IMR-90 (cell line): ENCODE measurements at regions not wholly inside any gene's neighbourhood (a gene's known extent, or its start where the extent isn't known, plus 50 kb on each side); places are given as distances from the start of the nearest gene placed in this dataset.

Experiments used
- ATAC-seq: fragments of 200-7000 bp; cut with Tn5 transposase; 2 replicates; pipeline ENCODE4 v1.9.1; 2020; ENCODE audit warnings: low read depth, mild to moderate bottlenecking, moderate library complexity
- BruUV-seq: library from RNA; stranded (reverse); fragments of 400-500 nt; replicated peaks from 2 replicates; lab custom pipeline; 2021; lab: Mats Ljungman, UMichigan
- CTCF ChIA-PET: fragments of 300-600 bp; formaldehyde crosslinking; extraction: SDS; loops from one replicate; lab custom pipeline; 2021; ENCODE audit warnings: antibody characterized with exemption; lab: Yijun Ruan, JAX
- POLR2A ChIA-PET: fragments of 300-600 bp; sonication (Branson Sonifier 250); formaldehyde crosslinking; loops from one replicate; lab custom pipeline; 2022; ENCODE audit warnings: antibody characterized with exemption; ENCODE audit not compliant: unreplicated experiment; lab: Charles Lee
- DNase-seq: peaks from one replicate; pipeline ENCODE4 v3.0.0; 2013
- H2AFZ ChIP-seq: replicated peaks from 2 replicates; pipeline ENCODE3; 2013; ENCODE audit warnings: low read length, mild to moderate bottlenecking; ENCODE audit not compliant: poor library complexity
- H2AK5ac ChIP-seq: 2 replicates; pipeline ENCODE4 v1.6.1; 2013; ENCODE audit warnings: low read depth, low read length, inconsistent platforms
- H2AK9ac ChIP-seq: replicated peaks from 2 replicates; pipeline ENCODE3; 2013; ENCODE audit warnings: mild to moderate bottlenecking, low read depth, low read length, moderate library complexity; ENCODE audit not compliant: poor library complexity
- H2BK120ac ChIP-seq: 2 replicates; pipeline ENCODE4 v1.6.1; 2013; ENCODE audit warnings: low read depth, low read length, inconsistent platforms
- H2BK15ac ChIP-seq: 3 replicates; pipeline ENCODE4 v1.6.1; 2013; ENCODE audit warnings: low read depth, low read length, inconsistent platforms
- H2BK20ac ChIP-seq: 2 replicates; pipeline ENCODE4 v1.6.1; 2013; ENCODE audit warnings: low read depth, mild to moderate bottlenecking, inconsistent platforms, low read length, moderate library complexity
- H2BK5ac ChIP-seq: 2 replicates; pipeline ENCODE4 v1.6.1; 2013; ENCODE audit warnings: mild to moderate bottlenecking, low read depth, low read length, inconsistent platforms; ENCODE audit not compliant: poor library complexity, severe bottlenecking
- H3K14ac ChIP-seq: replicated peaks from 2 replicates; pipeline ENCODE4 v1.6.1; 2013; ENCODE audit warnings: low read depth, low read length, inconsistent platforms
- H3K18ac ChIP-seq: 2 replicates; pipeline ENCODE4 v1.6.1; 2013; ENCODE audit warnings: low read depth, low read length, control low read depth
- H3K23ac ChIP-seq: 2 replicates; pipeline ENCODE4 v1.6.1; 2013; ENCODE audit warnings: low read depth, low read length, inconsistent platforms
- H3K27ac ChIP-seq: 2 replicates; pipeline ENCODE4 v1.5.1; 2013; ENCODE audit warnings: mild to moderate bottlenecking, control low read depth, low read length; ENCODE audit not compliant: insufficient read depth
- H3K27me3 ChIP-seq: 2 replicates; pipeline ENCODE4 v1.6.1; 2013; ENCODE audit warnings: low read length; ENCODE audit not compliant: control insufficient read depth, insufficient read depth
- H3K36me3 ChIP-seq: 2 replicates; pipeline ENCODE4 v1.6.1; 2013; ENCODE audit warnings: low read length, mixed read lengths; ENCODE audit not compliant: control insufficient read depth, insufficient read depth
- H3K4ac ChIP-seq: 2 replicates; pipeline ENCODE4 v1.6.1; 2013; ENCODE audit warnings: low read depth, low read length, inconsistent platforms
- H3K4me1 ChIP-seq: 2 replicates; pipeline ENCODE4 v1.6.1; 2013; ENCODE audit warnings: low read length, mixed read lengths; ENCODE audit not compliant: control insufficient read depth, insufficient read depth
- H3K4me2 ChIP-seq: 2 replicates; pipeline ENCODE4 v1.6.1; 2013; ENCODE audit warnings: low read depth, mild to moderate bottlenecking, control low read depth, low read length, moderate library complexity
- H3K4me3 ChIP-seq: 2 replicates; pipeline ENCODE4 v1.5.1; 2013; ENCODE audit warnings: low read depth, mild to moderate bottlenecking, control low read depth, low read length, moderate library complexity; ENCODE audit not compliant: insufficient read depth
- H3K56ac ChIP-seq: 2 replicates; pipeline ENCODE4 v1.6.1; 2013; ENCODE audit warnings: low read length, inconsistent platforms; ENCODE audit not compliant: insufficient read depth; ENCODE audit errors: extremely low read depth
- H3K79me1 ChIP-seq, 2 experiments: 2 replicates each; pipeline ENCODE4 v1.6.1; 2013; ENCODE audit warnings: low read length in 2 of 2, inconsistent platforms in 1 of 2, low read depth in 1 of 2
- H3K9ac ChIP-seq: 2 replicates; pipeline ENCODE4 v1.6.1; 2013; ENCODE audit warnings: low read depth, low read length, control low read depth
- H3K9me1 ChIP-seq: 2 replicates; pipeline ENCODE4 v1.6.1; 2013; ENCODE audit warnings: low read length, inconsistent platforms; ENCODE audit not compliant: insufficient read depth
- H3K9me3 ChIP-seq: 2 replicates; pipeline ENCODE4 v1.6.1; 2013; ENCODE audit warnings: low read length; ENCODE audit not compliant: control insufficient read depth, insufficient read depth
- H4K20me1 ChIP-seq: 2 replicates; pipeline ENCODE4 v1.6.1; 2013; ENCODE audit warnings: low read length, inconsistent platforms; ENCODE audit not compliant: insufficient read depth
- H4K5ac ChIP-seq: 2 replicates; pipeline ENCODE4 v1.6.1; 2013; ENCODE audit warnings: mild to moderate bottlenecking, low read depth, low read length, control low read depth
- H4K8ac ChIP-seq, 2 experiments: 2 replicates each; pipeline ENCODE4 v1.6.1; 2013; ENCODE audit warnings: low read depth in 2 of 2, low read length in 2 of 2, control low read depth in 1 of 2, inconsistent platforms in 1 of 2
- H4K91ac ChIP-seq: 2 replicates; pipeline ENCODE4 v1.6.1; 2013; ENCODE audit warnings: low read depth, low read length, inconsistent platforms; ENCODE audit not compliant: insufficient read depth
- CEBPB ChIP-seq: IDR thresholded peaks from 2 replicates; pipeline ENCODE4 v1.6.1; 2012; ENCODE audit warnings: low read depth, low read length, improper control_type of control experiment
- FOS ChIP-seq: fragments of 150-350 bp; IDR thresholded peaks from 2 replicates; pipeline ENCODE4 v1.6.1; 2016; ENCODE audit warnings: low read depth, low read length
- MXI1 ChIP-seq: IDR thresholded peaks from 2 replicates; pipeline ENCODE4 v1.6.1; 2012; ENCODE audit warnings: low read depth, mild to moderate bottlenecking, low read length, moderate library complexity, borderline replicate concordance
- POLR2A ChIP-seq: IDR thresholded peaks from 2 replicates; pipeline ENCODE4 v1.6.1; 2012; ENCODE audit warnings: mild to moderate bottlenecking, low read depth, low read length
- RFX5 ChIP-seq: IDR thresholded peaks from 2 replicates; pipeline ENCODE4 v1.8.0; 2012; ENCODE audit warnings: low read depth, mild to moderate bottlenecking, low read length, moderate library complexity
- SMC3 ChIP-seq: fragments of 150-350 bp; IDR thresholded peaks from 2 replicates; pipeline ENCODE4 v1.6.1; 2016; ENCODE audit warnings: low read depth, mild to moderate bottlenecking, antibody characterized with exemption, low read length, moderate library complexity
- WGBS, 2 experiments: methylation state at CpG; one replicate each; pipeline versions ENCODE4 v1.1.5 to v1.1.7; 2013; ENCODE audit warnings: missing lambda C conversion rate in 2 of 2; ENCODE audit not compliant: insufficient read length in 1 of 2; ENCODE audit errors: extremely low coverage in 2 of 2; 5-methylcytosine and 5-hydroxymethylcytosine counted together
- dilution Hi-C: fragments of 300-500 bp; cut with HindIII; formaldehyde crosslinking; loops from one replicate; pipeline ENCODE4 v1.14.3; 2018; ENCODE audit warnings: low sequenced_read_pairs; ENCODE audit not compliant: unreplicated experiment
- in situ Hi-C: fragments of 300-500 bp; cut with MboI; formaldehyde crosslinking; loops from 3 replicates; pipeline ENCODE4 v1.14.3; 2019; ENCODE audit warnings: low sequenced_read_pairs, inconsistent platforms, mixed read lengths
- intact Hi-C: fragments of 100-400 bp; cut with micrococcal nuclease; formaldehyde crosslinking; loops from 2 replicates; pipeline ENCODE4 v1.10.0; 2022

GRCh38 chr14:95818581-95818980, 58.1 kb upstream of the TUNAR start:
- Histone ChIP-seq H2BK15ac (no peak overlapping the region), H3K27me3 (no peaks in the 10 kb centered on the region), H3K23ac (no peak overlapping the region), H2BK120ac (no peak overlapping the region), H3K4me2 (no peak overlapping the region), H2BK5ac (no peak overlapping the region), H2AK5ac (no peak overlapping the region), H3K36me3 (no peaks in the 10 kb centered on the region), H3K14ac (no peak overlapping the region), H4K20me1 (no peaks in the 10 kb centered on the region), H3K56ac (no peak overlapping the region), H2AFZ (no peak overlapping the region), H2BK20ac (no peak overlapping the region), H4K8ac (no peak overlapping the region), H4K5ac (no peak overlapping the region), H3K18ac (no peak overlapping the region), H3K9ac (no peak overlapping the region), H3K79me1 (no peaks in the 10 kb centered on the region), H3K4me3 (no peak overlapping the region), H3K27ac (no peak overlapping the region), H3K4me1 (no peaks in the 10 kb centered on the region), H3K4ac (no peak overlapping the region), H3K9me3 (no peaks in the 10 kb centered on the region), H4K91ac (no peak overlapping the region), H2AK9ac (no peak overlapping the region), H3K9me1 (no peaks in the 10 kb centered on the region)
- in situ Hi-C loops (no loop called here), intact Hi-C loops (no loop called here), dilution Hi-C loops (no loop called here)
- no peak for DNase-seq
- BruUV-seq = no TSS peak
- ChIA-PET POLR2A (no interaction called here), CTCF (no interaction called here)
- TF ChIP-seq FOS (no peak), MXI1 (no peak), SMC3 (no peak), POLR2A (no peak), CEBPB (no peak), RFX5 (no peak)
- ATAC-seq = no peak
- no CpG with 5 or more reads among the region's 5 CpGs for WGBS, 2 experiments
